PC-9 (cell line): ENCODE measurements at regions not wholly inside any gene's neighbourhood (a gene's known extent, or its start where the extent isn't known, plus 50 kb on each side); places are given as distances from the start of the nearest gene placed in this dataset.

Source experiments
- BruUV-seq: library from RNA; stranded (reverse); fragments of 400-500 nt; replicated peaks from 2 replicates; lab custom pipeline; 2021; lab: Mats Ljungman, UMichigan
- CTCF ChIA-PET: fragments of 300-600 bp; sonication (Branson Sonifier 250); formaldehyde crosslinking; loops from one replicate; lab custom pipeline; 2022; ENCODE audit warnings: antibody characterized with exemption; lab: Charles Lee
- POLR2A ChIA-PET: fragments of 300-600 bp; sonication (Branson Sonifier 250); formaldehyde crosslinking; loops from one replicate; lab custom pipeline; 2022; ENCODE audit warnings: antibody characterized with exemption; ENCODE audit not compliant: unreplicated experiment; lab: Charles Lee
- DNase-seq, 2 experiments: peaks; one replicate each; pipeline versions ENCODE4 v3.0.0 to v3.0.0-alpha.2; 2015 to 2022; ENCODE audit warnings: mixed read lengths in 1 of 2
- H2AFZ ChIP-seq: fragments of 200-600 bp; sonication (generic); 2 replicates; pipeline ENCODE4 v1.8.1; 2017; ENCODE audit warnings: antibody characterized with exemption
- H3F3A ChIP-seq: fragments of 200-600 bp; sonication (generic); 2 replicates; pipeline ENCODE4 v1.8.1; 2017; ENCODE audit warnings: antibody characterized with exemption, mild to moderate bottlenecking, low read depth; ENCODE audit not compliant: insufficient read depth
- H3K27ac ChIP-seq: fragments of 200-600 bp; sonication (generic); 2 replicates; pipeline ENCODE4 v1.6.1; 2016; ENCODE audit warnings: mixed run types
- H3K27me3 ChIP-seq: fragments of 200-600 bp; sonication (generic); 2 replicates; pipeline ENCODE4 v1.6.1; 2016; ENCODE audit warnings: low read depth, mixed run types; ENCODE audit not compliant: insufficient read depth
- H3K36me3 ChIP-seq: fragments of 200-600 bp; sonication (generic); 2 replicates; pipeline ENCODE4 v1.6.1; 2016; ENCODE audit warnings: low read depth, mixed run types
- H3K4me1 ChIP-seq: fragments of 200-600 bp; sonication (generic); replicated peaks from 2 replicates; pipeline ENCODE4 v1.6.1; 2016; ENCODE audit warnings: mixed run types; ENCODE audit not compliant: insufficient read depth
- H3K4me2 ChIP-seq: fragments of 200-600 bp; sonication (generic); 2 replicates; pipeline ENCODE4 v1.6.1; 2017; ENCODE audit warnings: mixed run types
- H3K4me3 ChIP-seq: fragments of 200-600 bp; sonication (generic); 2 replicates; pipeline ENCODE4 v1.6.1; 2016; ENCODE audit warnings: mixed run types
- H3K79me2 ChIP-seq: fragments of 200-600 bp; sonication (generic); 2 replicates; pipeline ENCODE4 v1.6.1; 2017; ENCODE audit warnings: low read depth, mixed run types
- H3K9me2 ChIP-seq: fragments of 200-600 bp; sonication (generic); 2 replicates; pipeline ENCODE4 v1.8.1; 2017; ENCODE audit warnings: mild to moderate bottlenecking; ENCODE audit not compliant: insufficient read depth
- H3K9me3 ChIP-seq: fragments of 200-600 bp; sonication (generic); 2 replicates; pipeline ENCODE4 v1.8.1; 2016; ENCODE audit warnings: low read depth; ENCODE audit not compliant: insufficient read depth
- H4K20me1 ChIP-seq: fragments of 200-600 bp; sonication (generic); 2 replicates; pipeline ENCODE4 v1.8.1; 2017; ENCODE audit not compliant: insufficient read depth
- CTCF ChIP-seq: fragments of 200-600 bp; sonication (generic); conservative IDR thresholded peaks from 2 replicates; pipeline ENCODE4 v1.6.1; 2017; ENCODE audit warnings: mixed run types, antibody characterized with exemption, mild to moderate bottlenecking, moderate library complexity
- EZH2 ChIP-seq: fragments of 200-600 bp; sonication (generic); IDR thresholded peaks from 2 replicates; pipeline ENCODE4 v1.8.0; 2017; ENCODE audit warnings: antibody characterized with exemption, low read depth
- intact Hi-C: fragments of 100-400 bp; cut with micrococcal nuclease; formaldehyde crosslinking; loops from one replicate; pipeline ENCODE4 v1.10.0; 2022; ENCODE audit not compliant: unreplicated experiment

GRCh38 chr17:69854225-69854780 is 220.7 kb upstream of the KCNJ16 start:
- Histone ChIP-seq H3K79me2 (no peaks in the 10 kb centered on the region), H3K4me2 (no peak overlapping the region), H3F3A (peaks cover 8% of the 10 kb centered on the region), H3K36me3 (0 out of 2 replicates have a peak, but pooled peaks cover 3% of the 10 kb centered on the region), H3K4me3 (no peak overlapping the region), H3K27me3 (no peaks in the 10 kb centered on the region), H3K4me1 (peaks cover 31% of the 10 kb centered on the region), H4K20me1 (no peaks in the 10 kb centered on the region), H3K9me2 (peaks cover 3% of the 10 kb centered on the region; the same call in 1 of the 2 replicates), H2AFZ (no peak overlapping the region), H3K27ac (no peak overlapping the region), H3K9me3 (no peaks in the 10 kb centered on the region)
- no peak for TF ChIP-seq CTCF
- no peak for TF ChIP-seq EZH2
- intact Hi-C loops = no loop called here
- ChIA-PET POLR2A (no interaction called here), CTCF (interaction anchor here (0.6 kb wide), 1 partner anchor 58 kb away, joined by 3 read pairs; no protein-coding TSS in a partner anchor)
- no peak for DNase-seq
- BruUV-seq = no TSS peak

- H2AFZ ChIP-seq = peak overlapping the region; percentile 63
- H3F3A ChIP-seq = peaks cover 8% of the 10 kb centered on the region
- DNase-seq = no peak
- H3K4me2 ChIP-seq = peak overlapping the region; percentile 41
- H3K9me3 ChIP-seq = no peaks in the 10 kb centered on the region; the same call in 1 of the 2 replicates
- TF ChIP-seq CTCF (no peak), EZH2 (no peak)
- H3K36me3 ChIP-seq = 0 out of 2 replicates have a peak, but pooled peaks cover 3% of the 10 kb centered on the region
- no TSS peak for BruUV-seq
- H3K79me2 ChIP-seq = no peaks in the 10 kb centered on the region
- no peaks in the 10 kb centered on the region for H3K27me3 ChIP-seq
- H3K9me2 ChIP-seq = peaks cover 3% of the 10 kb centered on the region; the same call in 1 of the 2 replicates
- H3K4me1 ChIP-seq = peaks cover 31% of the 10 kb centered on the region
- POLR2A ChIA-PET = no interaction called here
- no peak overlapping the region for H3K4me3 ChIP-seq
- H4K20me1 ChIP-seq = no peaks in the 10 kb centered on the region
- H3K27ac ChIP-seq = peak overlapping the region; percentile 89
- intact Hi-C loops = no loop called here
- CTCF ChIA-PET = no interaction called here
These were observed 218.1 kb upstream of the KCNJ16 start for GRCh38 chr17:69856946-69857345.

- peaks cover 3% of the 10 kb centered on the region; the same call in 1 of the 2 replicates for H3K9me2 ChIP-seq
- intact Hi-C loops = no loop called here
- H3K27ac ChIP-seq = peak overlapping the region; percentile 89
- ChIA-PET POLR2A (no interaction called here), CTCF (no interaction called here)
- H3K79me2 ChIP-seq = no peaks in the 10 kb centered on the region
- peaks cover 31% of the 10 kb centered on the region for H3K4me1 ChIP-seq
- peaks cover 8% of the 10 kb centered on the region for H3F3A ChIP-seq
- H3K4me3 ChIP-seq = no peak overlapping the region
- H4K20me1 ChIP-seq = no peaks in the 10 kb centered on the region
- peak in 1 of 2 experiments; percentile 90 for DNase-seq
- peak overlapping the region; percentile 63 for H2AFZ ChIP-seq
- H3K27me3 ChIP-seq = no peaks in the 10 kb centered on the region
- no TSS peak for BruUV-seq
- 0 out of 2 replicates have a peak, but pooled peaks cover 3% of the 10 kb centered on the region for H3K36me3 ChIP-seq
- H3K9me3 ChIP-seq = no peaks in the 10 kb centered on the region; the same call in 1 of the 2 replicates
- no peak for TF ChIP-seq CTCF
- peak overlapping the region; percentile 41 for H3K4me2 ChIP-seq
These were observed 217.6 kb upstream of the KCNJ16 start for GRCh38 chr17:69857412-69857835.
